HPDE6-E6E7 (cell line): ENCODE measurements at regions not wholly inside any gene's neighbourhood (a gene's known extent, or its start where the extent isn't known, plus 50 kb on each side); places are given as distances from the start of the nearest gene placed in this dataset.
"Not testable (repeated sequence)": the region's sequence is repeated elsewhere in the genome, so short reads cannot be mapped to it uniquely, and the experiment has no call there.

ENCODE experiments used
- DNase-seq: peaks from one replicate; pipeline ENCODE4 v3.0.0; 2011; ENCODE audit warnings: missing footprints; ENCODE audit errors: extremely low spot score

DNA sequence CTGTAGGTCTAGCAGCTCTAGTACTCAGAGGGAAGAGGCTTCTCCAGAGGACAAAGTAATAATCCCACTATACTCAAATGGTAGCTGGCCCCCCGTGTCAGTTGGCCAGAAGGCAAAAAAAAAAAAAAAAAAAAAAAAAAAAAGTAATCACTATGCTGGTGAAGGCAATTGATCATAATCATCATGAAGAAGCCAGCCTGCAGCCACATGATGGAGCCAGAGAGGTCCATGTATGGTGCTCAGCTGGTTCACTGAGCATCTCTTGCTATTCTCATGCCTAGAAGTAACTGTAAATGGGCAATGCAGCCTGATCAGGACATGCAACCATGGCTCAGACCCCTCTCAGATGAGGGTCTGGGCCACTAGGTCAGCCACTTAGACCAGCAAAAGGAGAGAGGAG lies 378.8 kb downstream of the MED13L start:
- DNase-seq, result no peak

GRCh38 chr12:115897729-115898128 lies 379.8 kb downstream of the MED13L start:
- DNase-seq, result no peak

- no peak for DNase-seq
Observed at GRCh38 chr12:115895247-115895646, 382.2 kb downstream of the MED13L start.

- DNase-seq, result no peak
Observed at GRCh38 chr12:115891556-115892164, 385.8 kb downstream of the MED13L start.

- no peak for DNase-seq
Observed at GRCh38 chr12:115886666-115887065, 390.8 kb downstream of the MED13L start.

DNA sequence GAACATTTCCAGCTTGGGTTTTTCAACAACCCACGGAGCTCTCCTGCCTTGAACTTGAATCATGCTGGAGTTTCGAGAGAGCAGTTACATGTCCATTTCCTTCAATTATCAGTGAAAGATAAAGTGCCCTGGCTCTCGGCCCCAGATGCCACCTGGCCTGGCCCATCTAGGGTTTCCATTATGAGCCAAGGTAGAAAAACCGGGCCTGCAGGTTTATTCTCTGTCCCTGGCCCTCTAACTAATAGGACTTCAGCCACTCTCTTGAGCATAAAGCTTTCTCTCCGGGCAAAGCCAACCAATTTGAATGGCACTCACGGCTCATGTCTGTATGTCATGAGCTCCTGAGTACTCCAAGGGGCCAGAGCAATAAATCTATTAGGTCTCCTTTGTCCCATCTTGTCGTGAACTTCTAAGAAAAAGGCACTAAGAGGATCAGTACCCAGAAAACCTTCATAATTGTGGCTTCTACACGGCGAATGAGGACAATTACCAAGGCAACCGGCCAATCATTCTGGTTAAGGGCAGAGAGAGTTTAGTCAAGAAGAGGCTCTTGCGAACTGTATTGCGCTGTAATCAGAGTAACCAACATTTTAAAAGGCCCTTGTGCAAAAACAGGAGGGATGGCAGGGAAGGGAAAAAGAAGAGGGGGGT lies 392.3 kb downstream of the MED13L start:
- DNase-seq, result no peak

DNA sequence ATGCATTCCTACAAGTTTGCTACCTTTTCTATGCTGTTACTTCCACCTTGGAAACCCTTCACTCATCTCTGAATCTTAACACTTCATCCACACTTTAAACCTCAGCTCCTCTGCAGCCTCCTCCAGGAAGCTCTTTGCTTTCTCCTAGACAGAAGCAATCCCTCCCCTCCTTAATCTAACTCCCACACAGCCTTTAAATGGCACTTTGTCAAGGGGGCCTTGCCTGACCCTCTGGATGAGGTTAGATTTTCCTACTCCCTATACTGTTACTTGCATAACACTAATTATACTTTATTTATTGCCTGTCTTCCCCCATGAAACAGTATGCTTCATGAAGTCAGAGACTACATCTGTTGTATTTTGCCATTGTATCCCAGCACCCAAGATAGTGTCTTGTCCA lies 394.6 kb downstream of the MED13L start:
- DNase-seq, result no peak

GRCh38 chr12:115880238-115880637 lies 397.3 kb downstream of the MED13L start:
- DNase-seq, result no peak

DNA sequence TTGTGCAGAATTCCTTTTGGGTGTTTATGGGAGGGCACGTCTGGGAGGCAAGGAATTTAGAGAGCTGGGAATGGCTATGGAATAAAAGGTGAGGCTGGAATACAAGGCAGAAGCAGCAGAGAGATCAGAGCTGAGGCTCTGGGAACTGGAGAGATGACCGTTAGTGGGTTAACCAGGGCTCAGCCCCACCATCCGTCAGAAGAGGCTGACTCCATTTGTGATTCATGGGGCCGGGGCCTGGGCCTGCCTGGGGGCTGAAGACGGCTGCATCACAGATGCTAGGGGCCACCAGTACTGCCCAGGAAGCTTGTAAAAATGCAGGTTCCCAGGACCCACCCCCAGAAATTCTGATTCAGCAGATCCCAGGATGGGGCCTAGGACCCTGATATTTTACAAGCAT lies 398.1 kb downstream of the MED13L start:
- no peak for DNase-seq

- DNase-seq, result no peak
Observed at GRCh38 chr12:115873451-115874082, 403.9 kb downstream of the MED13L start.

DNA sequence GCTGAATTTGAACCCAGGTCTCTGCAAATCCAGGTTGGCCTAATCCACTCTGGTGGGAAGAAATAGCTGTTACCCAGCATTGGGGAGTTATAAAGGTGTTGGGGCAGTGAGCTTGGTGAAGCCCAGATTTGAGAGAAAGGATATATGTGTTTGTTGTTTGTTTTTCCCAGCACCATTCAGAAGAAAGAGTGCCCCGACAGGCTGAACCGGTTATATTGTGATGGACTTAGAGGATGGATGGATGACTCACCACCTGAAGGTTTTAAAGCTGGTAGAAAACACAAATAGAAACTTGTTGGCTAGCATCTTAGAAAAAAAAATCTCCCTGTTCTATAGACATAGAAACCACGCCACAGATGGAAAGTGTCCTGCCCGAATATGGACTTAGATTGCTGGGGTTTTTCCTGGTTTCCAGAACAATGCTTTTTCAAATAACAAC lies 404.6 kb downstream of the MED13L start:
- DNase-seq, result peak; percentile 50

GRCh38 chr12:115872212-115872611 lies 405.3 kb downstream of the MED13L start:
- no peak for DNase-seq

GRCh38 chr12:115871714-115872113 lies 405.8 kb downstream of the MED13L start:
- no peak for DNase-seq

DNA sequence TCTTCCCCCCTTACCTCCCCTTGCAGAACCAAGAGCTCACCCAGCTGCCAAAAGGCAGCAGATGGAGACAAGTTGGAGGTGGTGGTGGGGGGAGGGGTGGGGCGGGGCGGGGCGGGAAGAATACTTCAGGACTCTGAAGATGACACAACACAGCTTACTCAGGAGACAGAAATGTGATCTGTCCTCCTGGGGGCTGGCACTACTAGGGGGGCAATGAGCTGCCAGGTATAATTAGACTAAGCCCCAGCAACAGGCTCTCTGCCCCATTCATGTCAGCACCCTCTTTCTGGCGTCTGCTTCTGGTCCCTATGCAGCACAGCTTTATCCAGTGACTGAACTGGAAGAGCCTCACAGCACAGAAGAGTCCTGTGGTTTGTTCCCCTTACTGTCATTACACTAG lies 407.0 kb downstream of the MED13L start:
- no peak for DNase-seq

DNA sequence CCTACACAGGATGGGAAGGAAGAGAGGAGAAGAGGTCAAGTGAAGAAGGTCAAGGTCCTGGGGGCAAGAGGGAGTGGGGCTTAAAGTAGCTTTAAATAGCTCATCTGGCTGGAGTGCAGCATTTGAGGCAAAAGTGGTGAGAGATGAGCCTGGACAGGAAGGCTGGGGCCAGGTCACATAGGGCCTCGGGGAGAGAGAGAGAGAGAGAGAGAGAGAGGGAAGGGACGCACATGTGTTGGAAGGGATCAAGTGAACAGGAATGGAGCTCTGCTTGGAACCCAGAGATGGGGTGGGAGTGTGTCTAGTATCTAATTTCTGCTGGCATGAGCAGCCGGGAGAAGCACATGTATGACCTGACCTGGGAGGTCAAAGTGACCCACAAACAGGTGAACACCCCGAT lies 407.5 kb downstream of the MED13L start:
- DNase-seq, result no peak

GRCh38 chr12:115869604-115870003 lies 407.9 kb downstream of the MED13L start:
- no peak for DNase-seq

DNA sequence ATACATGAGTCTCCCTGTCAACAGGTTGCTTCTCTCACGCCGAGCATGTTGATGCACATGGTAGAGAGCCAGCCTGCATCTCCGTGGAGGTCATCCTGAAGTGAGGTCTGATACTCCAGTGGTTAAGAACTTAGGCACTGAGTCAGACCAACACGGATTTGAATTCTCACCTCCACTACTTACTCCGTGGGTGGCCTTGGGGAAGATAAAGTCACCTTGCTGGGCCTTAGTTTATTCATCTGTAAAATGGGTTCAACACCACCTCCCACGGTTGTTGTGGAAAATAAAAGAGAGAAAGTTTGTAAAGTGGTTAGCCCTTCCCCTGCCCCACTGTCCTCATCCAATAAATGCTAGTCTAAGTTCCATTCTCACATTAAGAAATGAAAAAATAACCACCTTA lies 408.9 kb downstream of the MED13L start:
- DNase-seq, result no peak

DNA sequence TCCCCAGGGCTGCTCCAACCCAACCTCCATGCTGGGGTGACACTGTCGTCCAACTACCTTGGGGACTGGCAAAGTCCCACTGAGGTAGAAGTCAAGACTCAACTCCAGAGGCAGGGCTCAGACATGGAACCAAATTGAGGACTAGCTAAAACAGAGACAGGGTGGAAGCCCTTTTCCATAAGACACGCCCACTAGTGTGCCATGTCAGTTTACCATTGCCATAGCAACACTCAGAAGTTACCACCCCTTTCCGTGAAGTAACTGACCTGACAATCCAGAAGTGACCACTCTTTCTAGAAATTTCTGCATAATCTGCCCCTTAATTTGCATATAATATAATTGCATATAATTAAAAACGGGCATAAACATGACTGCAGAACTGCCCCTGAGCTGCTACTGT lies 409.6 kb downstream of the MED13L start:
- DNase-seq, result no peak

DNA sequence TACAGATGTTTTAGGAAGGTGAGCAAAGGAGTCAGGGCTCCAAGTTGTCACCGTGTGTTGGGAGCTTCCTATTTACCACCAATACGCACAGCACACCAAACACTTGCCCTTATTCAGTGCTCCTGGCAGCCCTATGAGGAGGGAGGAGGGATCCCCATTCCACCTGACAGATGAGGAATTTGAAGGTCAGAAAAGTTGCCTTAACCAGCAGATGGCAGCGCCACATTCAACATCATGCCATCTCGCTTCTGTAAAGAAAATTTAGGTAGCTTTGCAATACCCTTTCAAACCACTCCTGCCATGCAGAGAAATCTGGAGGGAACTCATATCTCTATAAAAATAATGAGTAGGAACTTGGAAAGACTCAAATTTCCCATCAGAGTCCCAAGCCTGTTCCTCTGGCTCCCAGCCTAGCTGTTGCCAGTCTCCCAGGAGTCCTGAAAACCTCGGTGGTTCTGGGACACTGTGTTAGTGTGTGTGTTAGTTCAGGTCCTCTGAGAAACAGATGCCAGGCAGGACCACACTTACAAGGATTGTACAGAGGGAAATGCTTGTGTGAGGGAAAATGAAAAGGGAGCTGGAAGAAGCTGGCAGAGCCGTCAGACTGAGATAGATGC lies 410.5 kb downstream of the MED13L start:
- peak; percentile 25 for DNase-seq

DNA sequence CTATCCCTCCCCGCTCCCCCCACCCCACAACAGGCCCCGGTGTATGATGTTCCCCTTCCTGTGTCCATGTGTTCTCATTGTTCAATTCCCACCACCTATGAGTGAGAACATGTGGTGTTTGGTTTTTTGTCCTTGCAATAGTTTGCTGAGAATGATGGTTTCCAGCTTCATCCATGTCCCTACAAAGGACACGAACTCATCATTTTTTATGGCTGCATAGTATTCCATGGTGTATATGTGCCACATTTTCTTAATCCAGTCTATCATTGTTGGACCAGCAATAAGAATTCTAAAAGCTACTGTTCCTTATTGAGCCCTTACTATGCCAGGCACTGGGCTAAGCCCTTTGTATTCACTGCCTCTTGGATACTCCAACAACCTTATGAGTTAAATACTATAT lies 411.2 kb downstream of the MED13L start:
- not testable (repeated sequence) for DNase-seq

- DNase-seq, result no peak
Observed at GRCh38 chr12:115864396-115864795, 413.1 kb downstream of the MED13L start.

DNA sequence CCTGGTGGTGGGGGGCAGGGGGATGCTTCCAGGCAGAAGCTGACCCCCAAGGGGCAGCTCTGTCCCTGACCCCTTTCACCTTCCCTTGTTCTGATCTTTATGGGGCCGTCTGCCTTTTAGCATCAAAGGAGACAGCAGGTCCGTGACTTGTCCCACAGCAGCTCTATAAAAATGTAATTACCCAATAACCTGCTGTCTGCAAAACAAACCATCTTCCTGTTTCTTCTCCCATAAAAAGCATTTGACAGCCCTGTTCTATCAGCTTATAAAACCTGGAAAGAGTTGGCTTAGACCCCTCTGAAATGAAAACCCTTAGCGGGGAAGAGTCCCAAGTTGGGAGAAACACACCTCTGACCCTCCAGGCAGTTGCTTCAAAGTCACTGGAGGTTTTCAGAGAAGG lies 416.9 kb downstream of the MED13L start:
- DNase-seq, result no peak

DNA sequence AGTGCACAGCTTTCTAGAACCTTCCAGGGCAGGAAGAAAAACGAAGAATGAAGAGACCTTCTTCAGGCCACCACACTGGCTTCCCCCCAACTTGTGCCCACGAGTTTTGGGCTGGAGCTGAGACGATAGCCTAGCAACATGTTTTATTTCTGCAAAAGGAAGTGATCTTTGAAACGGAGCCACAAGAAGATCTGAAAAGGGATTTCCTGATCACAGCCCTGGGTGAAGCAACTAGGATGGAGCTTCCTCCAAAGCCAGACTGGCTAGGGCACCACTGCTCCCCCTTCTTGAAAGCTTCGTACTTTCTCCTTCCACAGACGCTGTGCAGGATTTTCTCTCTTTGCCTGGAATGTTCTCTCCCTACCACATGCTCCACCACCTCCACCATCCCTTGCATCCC lies 418.3 kb downstream of the MED13L start:
- DNase-seq, result no peak
